ENCODE measurements at regions not wholly inside any gene's neighbourhood (a gene's known extent, or its start where the extent isn't known, plus 50 kb on each side); places are given as distances from the start of the nearest gene placed in this dataset.

DNA sequence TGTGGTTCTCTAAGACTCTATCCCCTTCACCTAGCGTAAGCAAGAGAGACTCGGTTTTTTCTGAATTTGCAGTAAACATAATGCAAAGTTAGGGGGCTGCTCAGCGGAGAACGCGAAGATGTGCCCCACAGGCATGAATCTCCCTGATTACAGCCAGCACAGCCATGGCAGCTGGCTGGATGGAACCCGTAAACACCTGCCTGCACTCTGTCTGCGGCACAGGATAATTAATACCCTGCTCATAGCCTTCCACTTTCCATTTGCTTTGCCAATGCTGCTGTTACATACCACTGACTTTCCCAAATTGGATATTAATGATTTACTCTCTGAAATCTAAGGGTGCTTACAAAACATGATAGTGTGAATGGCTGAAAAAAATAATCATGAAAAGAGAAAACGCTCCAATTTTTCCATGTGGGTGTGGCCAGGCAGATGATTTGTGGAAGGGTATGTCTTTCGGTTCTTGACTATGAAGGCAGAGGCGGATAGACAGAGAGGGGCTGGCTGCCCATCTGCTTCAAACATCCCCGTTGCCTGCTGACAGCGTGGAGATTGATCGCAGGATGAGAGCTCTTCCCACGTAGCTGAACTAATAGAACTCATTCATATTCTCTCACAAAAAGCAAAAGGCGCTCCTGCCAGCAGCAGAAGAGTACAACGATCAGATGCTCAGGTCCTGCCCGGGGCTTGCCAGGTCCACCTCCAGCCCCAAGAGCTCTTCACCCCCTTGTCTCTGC lies 193.2 kb upstream of the GHITM start:
- H3K9ac ChIP-seq (ENCODE audit: low read length): no peak overlapping the region
- H3K27ac ChIP-seq (ENCODE audit: low read depth, low read length): no peak overlapping the region
- BruUV-seq (replicated peaks): no TSS peak
- no peak overlapping the region for H3K4me2 ChIP-seq (ENCODE audit: low read length)
- no peaks in the 10 kb centered on the region for H4K20me1 ChIP-seq (ENCODE audit: insufficient read depth)
- H2AFZ ChIP-seq (ENCODE audit: low read depth, low read length, poor library complexity, severe bottlenecking): no peak overlapping the region
- ChIA-PET POLR2A (no interaction called here), RAD21 (ENCODE audit: low non-redundant PET in 1 of 2, low total read pairs in 2 of 2, uncharacterized antibody in 2 of 2, unreplicated experiment in 2 of 2) (no interaction called here), CTCF (no interaction called here)
- ATAC-seq (no peak), DNase-seq (ENCODE audit: low read depth, low spot score) (no peak)
- H3K36me3 ChIP-seq (ENCODE audit: control insufficient read depth in 1 of 2, insufficient read depth in 2 of 2, low read length in 2 of 2): no peaks in the 10 kb centered on the region
- intact Hi-C loops (cut with micrococcal nuclease): no loop called here
- H3K9me2 ChIP-seq (ENCODE audit: insufficient read depth): no peaks in the 10 kb centered on the region
- peaks cover 21% of the 10 kb centered on the region for H3K27me3 ChIP-seq (ENCODE audit: insufficient read depth, low read length)
- no peaks in the 10 kb centered on the region for H3K79me2 ChIP-seq (ENCODE audit: insufficient read depth, low read length)
- TF ChIP-seq, protein P1, sequence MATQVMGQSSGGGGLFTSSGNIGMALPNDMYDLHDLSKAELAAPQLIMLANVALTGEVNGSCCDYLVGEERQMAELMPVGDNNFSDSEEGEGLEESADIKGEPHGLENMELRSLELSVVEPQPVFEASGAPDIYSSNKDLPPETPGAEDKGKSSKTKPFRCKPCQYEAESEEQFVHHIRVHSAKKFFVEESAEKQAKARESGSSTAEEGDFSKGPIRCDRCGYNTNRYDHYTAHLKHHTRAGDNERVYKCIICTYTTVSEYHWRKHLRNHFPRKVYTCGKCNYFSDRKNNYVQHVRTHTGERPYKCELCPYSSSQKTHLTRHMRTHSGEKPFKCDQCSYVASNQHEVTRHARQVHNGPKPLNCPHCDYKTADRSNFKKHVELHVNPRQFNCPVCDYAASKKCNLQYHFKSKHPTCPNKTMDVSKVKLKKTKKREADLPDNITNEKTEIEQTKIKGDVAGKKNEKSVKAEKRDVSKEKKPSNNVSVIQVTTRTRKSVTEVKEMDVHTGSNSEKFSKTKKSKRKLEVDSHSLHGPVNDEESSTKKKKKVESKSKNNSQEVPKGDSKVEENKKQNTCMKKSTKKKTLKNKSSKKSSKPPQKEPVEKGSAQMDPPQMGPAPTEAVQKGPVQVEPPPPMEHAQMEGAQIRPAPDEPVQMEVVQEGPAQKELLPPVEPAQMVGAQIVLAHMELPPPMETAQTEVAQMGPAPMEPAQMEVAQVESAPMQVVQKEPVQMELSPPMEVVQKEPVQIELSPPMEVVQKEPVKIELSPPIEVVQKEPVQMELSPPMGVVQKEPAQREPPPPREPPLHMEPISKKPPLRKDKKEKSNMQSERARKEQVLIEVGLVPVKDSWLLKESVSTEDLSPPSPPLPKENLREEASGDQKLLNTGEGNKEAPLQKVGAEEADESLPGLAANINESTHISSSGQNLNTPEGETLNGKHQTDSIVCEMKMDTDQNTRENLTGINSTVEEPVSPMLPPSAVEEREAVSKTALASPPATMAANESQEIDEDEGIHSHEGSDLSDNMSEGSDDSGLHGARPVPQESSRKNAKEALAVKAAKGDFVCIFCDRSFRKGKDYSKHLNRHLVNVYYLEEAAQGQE (IDR thresholded peaks at IDR 0.05; ENCODE audit: low read depth): no peak
- TF ChIP-seq CBX3 (IDR thresholded peaks at IDR 0.05; ENCODE audit: low read depth) (no peak), EGR1 (IDR thresholded peaks at IDR 0.05; ENCODE audit: low read depth) (no peak), CEBPB (IDR thresholded peaks at IDR 0.05; ENCODE audit: low read depth) (no peak), ELF1 (IDR thresholded peaks at IDR 0.05; ENCODE audit: borderline replicate concordance, low read depth) (no peak), RAD21 (IDR thresholded peaks at IDR 0.05; ENCODE audit: low read depth) (no peak), SRF (IDR thresholded peaks at IDR 0.05; ENCODE audit: low read depth) (no peak), POLR2A (IDR thresholded peaks at IDR 0.05; ENCODE audit: borderline replicate concordance, extremely low read depth, insufficient read depth, insufficient read length) (no peak), TCF7L2 (IDR thresholded peaks at IDR 0.05; ENCODE audit: borderline replicate concordance, extremely low read depth, insufficient read depth, insufficient read length) (no peak), ZFX (IDR thresholded peaks at IDR 0.05) (no peak), POLR2AphosphoS5 (IDR thresholded peaks at IDR 0.05; ENCODE audit: low read depth, low read length) (no peak), SIN3A (IDR thresholded peaks at IDR 0.05; ENCODE audit: low read depth) (no peak), EZH2phosphoT487 (IDR thresholded peaks at IDR 0.05; ENCODE audit: borderline replicate concordance) (no peak), EZH2 (IDR thresholded peaks at IDR 0.05) (no peak), JUND (IDR thresholded peaks at IDR 0.05) (no peak), YY1 (IDR thresholded peaks at IDR 0.05; ENCODE audit: extremely low read depth, insufficient replicate concordance, low read depth, low read length) (no peak), FOSL1 (IDR thresholded peaks at IDR 0.05; ENCODE audit: low read depth) (no peak), ZNF274 (IDR thresholded peaks at IDR 0.05; ENCODE audit: low read depth, low read length) (no peak)
- TF ChIP-seq, protein P2, sequence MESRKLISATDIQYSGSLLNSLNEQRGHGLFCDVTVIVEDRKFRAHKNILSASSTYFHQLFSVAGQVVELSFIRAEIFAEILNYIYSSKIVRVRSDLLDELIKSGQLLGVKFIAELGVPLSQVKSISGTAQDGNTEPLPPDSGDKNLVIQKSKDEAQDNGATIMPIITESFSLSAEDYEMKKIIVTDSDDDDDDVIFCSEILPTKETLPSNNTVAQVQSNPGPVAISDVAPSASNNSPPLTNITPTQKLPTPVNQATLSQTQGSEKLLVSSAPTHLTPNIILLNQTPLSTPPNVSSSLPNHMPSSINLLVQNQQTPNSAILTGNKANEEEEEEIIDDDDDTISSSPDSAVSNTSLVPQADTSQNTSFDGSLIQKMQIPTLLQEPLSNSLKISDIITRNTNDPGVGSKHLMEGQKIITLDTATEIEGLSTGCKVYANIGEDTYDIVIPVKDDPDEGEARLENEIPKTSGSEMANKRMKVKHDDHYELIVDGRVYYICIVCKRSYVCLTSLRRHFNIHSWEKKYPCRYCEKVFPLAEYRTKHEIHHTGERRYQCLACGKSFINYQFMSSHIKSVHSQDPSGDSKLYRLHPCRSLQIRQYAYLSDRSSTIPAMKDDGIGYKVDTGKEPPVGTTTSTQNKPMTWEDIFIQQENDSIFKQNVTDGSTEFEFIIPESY (IDR thresholded peaks at IDR 0.05; ENCODE audit: extremely low read depth, insufficient replicate concordance, low read length): no peak
- TF ChIP-seq, protein P3, sequence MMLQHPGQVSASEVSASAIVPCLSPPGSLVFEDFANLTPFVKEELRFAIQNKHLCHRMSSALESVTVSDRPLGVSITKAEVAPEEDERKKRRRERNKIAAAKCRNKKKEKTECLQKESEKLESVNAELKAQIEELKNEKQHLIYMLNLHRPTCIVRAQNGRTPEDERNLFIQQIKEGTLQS (IDR thresholded peaks at IDR 0.05): no peak
- no peaks in the 10 kb centered on the region for H3K4me1 ChIP-seq (ENCODE audit: control insufficient read depth in 1 of 2, insufficient read depth in 2 of 2, low read length in 2 of 2)
- no peaks in the 10 kb centered on the region for H3K9me3 ChIP-seq (ENCODE audit: control insufficient read depth in 1 of 2, insufficient read depth in 1 of 2, low read depth in 1 of 2, low read length in 2 of 2)
- H3K4me3 ChIP-seq (replicated peaks in 1 of 2; ENCODE audit: low read depth in 1 of 2, low read length in 2 of 2): no peak overlapping the region

Measured in HCT116 (cell line).